ENCODE measurements at regions not wholly inside any gene's neighbourhood (a gene's known extent, or its start where the extent isn't known, plus 50 kb on each side); places are given as distances from the start of the nearest gene placed in this dataset.

GRCh38 chr11:114790910-114791309 is 112.6 kb downstream of the NXPE2 start:
- TF ChIP-seq CTCF (IDR thresholded peaks at IDR 0.05) (no peak), POLR2A (IDR thresholded peaks at IDR 0.05) (no peak)

Measured in Peyer's patch (tissue), 4 donors.